ENCODE measurements at regions not wholly inside any gene's neighbourhood (a gene's known extent, or its start where the extent isn't known, plus 50 kb on each side); places are given as distances from the start of the nearest gene placed in this dataset.

- WGBS, 2 donors, result 78 to 86% methylated on average over 4 of the region's 4 CpGs
- H3K36me3 ChIP-seq (replicated peaks in 1 of 2; ENCODE audit: insufficient read depth in 1 of 2, low read depth in 2 of 2), result no peaks in the 10 kb centered on the region
- no peak for TF ChIP-seq POLR2A (IDR thresholded peaks at IDR 0.05)
- TF ChIP-seq, protein P1, sequence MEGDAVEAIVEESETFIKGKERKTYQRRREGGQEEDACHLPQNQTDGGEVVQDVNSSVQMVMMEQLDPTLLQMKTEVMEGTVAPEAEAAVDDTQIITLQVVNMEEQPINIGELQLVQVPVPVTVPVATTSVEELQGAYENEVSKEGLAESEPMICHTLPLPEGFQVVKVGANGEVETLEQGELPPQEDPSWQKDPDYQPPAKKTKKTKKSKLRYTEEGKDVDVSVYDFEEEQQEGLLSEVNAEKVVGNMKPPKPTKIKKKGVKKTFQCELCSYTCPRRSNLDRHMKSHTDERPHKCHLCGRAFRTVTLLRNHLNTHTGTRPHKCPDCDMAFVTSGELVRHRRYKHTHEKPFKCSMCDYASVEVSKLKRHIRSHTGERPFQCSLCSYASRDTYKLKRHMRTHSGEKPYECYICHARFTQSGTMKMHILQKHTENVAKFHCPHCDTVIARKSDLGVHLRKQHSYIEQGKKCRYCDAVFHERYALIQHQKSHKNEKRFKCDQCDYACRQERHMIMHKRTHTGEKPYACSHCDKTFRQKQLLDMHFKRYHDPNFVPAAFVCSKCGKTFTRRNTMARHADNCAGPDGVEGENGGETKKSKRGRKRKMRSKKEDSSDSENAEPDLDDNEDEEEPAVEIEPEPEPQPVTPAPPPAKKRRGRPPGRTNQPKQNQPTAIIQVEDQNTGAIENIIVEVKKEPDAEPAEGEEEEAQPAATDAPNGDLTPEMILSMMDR (IDR thresholded peaks at IDR 0.05), result no peak
- intact Hi-C loops (cut with DNase I), result no loop called here
- H3K27me3 ChIP-seq, result no peaks in the 10 kb centered on the region
- no peak overlapping the region for H3K4me3 ChIP-seq
- H3K4me1 ChIP-seq, result no peaks in the 10 kb centered on the region
- no peak overlapping the region for H3K27ac ChIP-seq
- no peaks in the 10 kb centered on the region for H3K9me3 ChIP-seq
- no peak for DNase-seq
- ATAC-seq, result no peak
Observed at GRCh38 chr7:110007320-110008063, 1083.4 kb upstream of the LRRN3 start.

DNA sequence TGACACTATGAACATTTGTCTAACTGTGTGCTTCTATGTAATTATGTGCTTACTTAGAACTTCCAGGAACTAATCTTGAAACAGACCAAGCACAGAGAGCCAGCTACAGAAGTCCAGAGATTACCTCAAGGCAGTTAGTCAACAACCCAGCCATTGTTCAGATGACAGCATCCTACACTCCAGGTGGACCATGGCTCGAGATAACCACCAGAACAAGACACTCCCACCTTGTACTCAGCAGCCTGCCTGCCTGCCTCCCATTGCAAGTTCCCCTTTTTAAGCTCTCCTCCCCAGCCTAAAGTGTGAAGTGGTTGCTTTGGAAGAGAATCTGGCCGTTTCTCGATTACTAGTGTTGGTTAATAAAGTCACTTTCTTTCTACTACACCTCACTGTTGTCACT lies 1080.6 kb upstream of the LRRN3 start:
- DNase-seq, result no peak
- no peaks in the 10 kb centered on the region for H3K27me3 ChIP-seq
- no peak overlapping the region for H3K27ac ChIP-seq
- 39 to 48% methylated on average over 3 of the region's 3 CpGs for WGBS, 2 donors
- TF ChIP-seq POLR2A (IDR thresholded peaks at IDR 0.05), result no peak
- TF ChIP-seq, protein P1 (IDR thresholded peaks at IDR 0.05), result no peak
- no peaks in the 10 kb centered on the region for H3K36me3 ChIP-seq (replicated peaks in 1 of 2; ENCODE audit: insufficient read depth in 1 of 2, low read depth in 2 of 2)
- H3K4me1 ChIP-seq, result no peaks in the 10 kb centered on the region
- intact Hi-C loops (cut with DNase I), result no loop called here
- ATAC-seq, result no peak
- no peak overlapping the region for H3K4me3 ChIP-seq
- no peaks in the 10 kb centered on the region for H3K9me3 ChIP-seq

- intact Hi-C loops (cut with DNase I), result no loop called here
- Histone ChIP-seq H3K4me3 (no peak overlapping the region), H3K27me3 (no peaks in the 10 kb centered on the region), H3K27ac (no peak overlapping the region), H3K36me3 (replicated peaks in 1 of 2; ENCODE audit: insufficient read depth in 1 of 2, low read depth in 2 of 2) (no peaks in the 10 kb centered on the region), H3K4me1 (no peaks in the 10 kb centered on the region), H3K9me3 (no peaks in the 10 kb centered on the region)
- WGBS, 2 donors, result 33 to 66% methylated on average over 1 of the region's 1 CpG
- DNase-seq, result no peak
- ATAC-seq, result no peak
- TF ChIP-seq, protein P1 (IDR thresholded peaks at IDR 0.05), result no peak
- no peak for TF ChIP-seq POLR2A (IDR thresholded peaks at IDR 0.05)
Observed at GRCh38 chr7:110017405-110017804, 1073.5 kb upstream of the LRRN3 start.

- TF ChIP-seq POLR2A (IDR thresholded peaks at IDR 0.05), result no peak
- TF ChIP-seq, protein P1 (IDR thresholded peaks at IDR 0.05), result no peak
- no peak overlapping the region for H3K27ac ChIP-seq
- DNase-seq (no peak), ATAC-seq (no peak)
- 44% methylated on average over 3 of the region's 3 CpGs for WGBS, 2 donors
- H3K9me3 ChIP-seq, result no peaks in the 10 kb centered on the region
- H3K36me3 ChIP-seq (replicated peaks in 1 of 2; ENCODE audit: insufficient read depth in 1 of 2, low read depth in 2 of 2), result no peaks in the 10 kb centered on the region
- intact Hi-C loops (cut with DNase I), result no loop called here
- no peaks in the 10 kb centered on the region for H3K27me3 ChIP-seq
- no peaks in the 10 kb centered on the region for H3K4me1 ChIP-seq
- no peak overlapping the region for H3K4me3 ChIP-seq
Observed at GRCh38 chr7:110027385-110027784, 1063.5 kb upstream of the LRRN3 start.

- no peaks in the 10 kb centered on the region for H3K36me3 ChIP-seq (replicated peaks in 1 of 2; ENCODE audit: insufficient read depth in 1 of 2, low read depth in 2 of 2)
- no peak overlapping the region for H3K4me3 ChIP-seq
- WGBS, 2 donors, result 94% methylated on average over 1 of the region's 1 CpG
- H3K27me3 ChIP-seq, result no peaks in the 10 kb centered on the region
- no peak for TF ChIP-seq POLR2A (IDR thresholded peaks at IDR 0.05)
- TF ChIP-seq, protein P1 (IDR thresholded peaks at IDR 0.05), result no peak
- DNase-seq, result no peak
- no peak overlapping the region for H3K27ac ChIP-seq
- intact Hi-C loops (cut with DNase I), result no loop called here
- no peak for ATAC-seq
- H3K9me3 ChIP-seq, result no peaks in the 10 kb centered on the region
- no peaks in the 10 kb centered on the region for H3K4me1 ChIP-seq
Observed at GRCh38 chr7:110043519-110043918, 1047.4 kb upstream of the LRRN3 start.

All from body of pancreas (tissue), 4 donors.